HepG2 (cell line): ENCODE measurements at regions not wholly inside any gene's neighbourhood (a gene's known extent, or its start where the extent isn't known, plus 50 kb on each side); places are given as distances from the start of the nearest gene placed in this dataset.

Source experiments
- BORCS8-MEF2B ChIP-seq: sonication (generic); formaldehyde crosslinking; IDR thresholded peaks from 2 replicates; pipeline ENCODE4 v1.8.0; 2022; ENCODE audit warnings: mild to moderate bottlenecking, missing genetic modification reagents
- CHCHD3 ChIP-seq: sonication (generic); formaldehyde crosslinking; IDR thresholded peaks from 2 replicates; pipeline ENCODE4 v1.8.0; 2022; ENCODE audit warnings: mild to moderate bottlenecking, missing genetic modification reagents, moderate library complexity
- EHMT2 ChIP-seq: fragments of 200-600 bp; sonication (generic); IDR thresholded peaks from 2 replicates; pipeline ENCODE4 v1.7.0; 2017; ENCODE audit warnings: antibody characterized with exemption, low read depth, low read length, borderline replicate concordance
- ELF4 ChIP-seq: sonication (generic); formaldehyde crosslinking; IDR thresholded peaks from 2 replicates; pipeline ENCODE4 v1.5.0; 2020; ENCODE audit warnings: missing genetic modification reagents, mild to moderate bottlenecking, moderate library complexity, borderline replicate concordance
- FOSL2 ChIP-seq: sonication (generic); formaldehyde crosslinking; IDR thresholded peaks from 2 replicates; pipeline ENCODE4 v1.4.0; 2020; ENCODE audit warnings: missing genetic modification reagents
- NCOA2 ChIP-seq: sonication (generic); formaldehyde crosslinking; IDR thresholded peaks from 2 replicates; pipeline ENCODE4 v1.8.0; 2022; ENCODE audit warnings: inconsistent platforms
- NFRKB ChIP-seq: fragments of 450-650 bp; IDR thresholded peaks from 2 replicates; pipeline ENCODE4 v1.6.1; 2017
- NONO ChIP-seq, 2 experiments: fragments of 450-650 bp in 1 of 2; sonication (generic) in 1 of 2; formaldehyde crosslinking in 1 of 2; IDR thresholded peaks in 1 of 2; conservative IDR thresholded peaks in 1 of 2; 2 replicates each; pipeline versions ENCODE4 v1.6.1 to v1.8.0; 2017 to 2022; ENCODE audit warnings: mild to moderate bottlenecking in 1 of 2, missing genetic modification reagents in 1 of 2, moderate library complexity in 1 of 2
- NR2C2 ChIP-seq: sonication (generic); formaldehyde crosslinking; IDR thresholded peaks from 2 replicates; pipeline ENCODE4 v1.4.0; 2020; ENCODE audit warnings: missing genetic modification reagents, mild to moderate bottlenecking, moderate library complexity, borderline replicate concordance
- PCBP1 ChIP-seq: fragments of 200-400 bp; formaldehyde crosslinking; IDR thresholded peaks from 2 replicates; pipeline ENCODE4 v1.6.1; 2017; ENCODE audit warnings: mild to moderate bottlenecking, low read depth, low read length, borderline replicate concordance
- RFX5 ChIP-seq: IDR thresholded peaks from 2 replicates; pipeline ENCODE4 v1.6.1; 2011; ENCODE audit warnings: low read depth, low read length, improper control_type of control experiment
- SMAD3 ChIP-seq: sonication (generic); formaldehyde crosslinking; IDR thresholded peaks from 2 replicates; pipeline ENCODE4 v1.4.0; 2020; ENCODE audit warnings: missing genetic modification reagents
- SMARCC2 ChIP-seq: fragments of 450-650 bp; IDR thresholded peaks from 2 replicates; pipeline ENCODE4 v1.6.1; 2017; ENCODE audit warnings: antibody characterized with exemption, mild to moderate bottlenecking
- SRSF9 ChIP-seq: fragments of 200-400 bp; formaldehyde crosslinking; IDR thresholded peaks from 2 replicates; pipeline ENCODE4 v1.6.1; 2018; ENCODE audit warnings: borderline replicate concordance, mild to moderate bottlenecking, low read depth, low read length; ENCODE audit not compliant: insufficient read depth, poor library complexity, severe bottlenecking
- ZNF10 ChIP-seq: sonication (generic); formaldehyde crosslinking; IDR thresholded peaks from 2 replicates; pipeline ENCODE4 v1.4.0; 2020; ENCODE audit warnings: mild to moderate bottlenecking, low read depth, missing genetic modification reagents, borderline replicate concordance
- ZNF121 ChIP-seq: sonication (generic); formaldehyde crosslinking; IDR thresholded peaks from 2 replicates; pipeline ENCODE4 v1.5.0; 2020; ENCODE audit warnings: mild to moderate bottlenecking, missing genetic modification reagents
- ZNF232 ChIP-seq: sonication (generic); formaldehyde crosslinking; IDR thresholded peaks from 2 replicates; pipeline ENCODE4 v1.4.0; 2020; ENCODE audit warnings: missing genetic modification reagents, borderline replicate concordance
- ZNF563 ChIP-seq: sonication (generic); formaldehyde crosslinking; IDR thresholded peaks from 2 replicates; pipeline ENCODE4 v1.8.0; 2022; ENCODE audit warnings: mild to moderate bottlenecking, moderate library complexity, missing genetic modification reagents
- ZNF644 ChIP-seq: IDR thresholded peaks from 2 replicates; pipeline ENCODE4 v1.6.1; 2016; ENCODE audit warnings: low read depth
- ZNF724P ChIP-seq: sonication (generic); formaldehyde crosslinking; IDR thresholded peaks from 2 replicates; pipeline ENCODE4 v1.8.0; 2022; ENCODE audit warnings: missing genetic modification reagents, borderline replicate concordance
- ZNF75D ChIP-seq: sonication (generic); formaldehyde crosslinking; IDR thresholded peaks from 2 replicates; pipeline ENCODE4 v1.8.1; 2023; ENCODE audit warnings: missing genetic modification reagents, mild to moderate bottlenecking, borderline replicate concordance
- ZNF775 ChIP-seq: sonication (generic); formaldehyde crosslinking; IDR thresholded peaks from 2 replicates; pipeline ENCODE4 v1.4.0; 2020; ENCODE audit warnings: missing genetic modification reagents, mild to moderate bottlenecking, moderate library complexity, borderline replicate concordance
- ZSCAN20 ChIP-seq: sonication (generic); formaldehyde crosslinking; IDR thresholded peaks from 2 replicates; pipeline ENCODE4 v1.4.0; 2020; ENCODE audit warnings: missing genetic modification reagents, mild to moderate bottlenecking, borderline replicate concordance
- TF ChIP-seq, protein P1 (sequence below): sonication (generic); formaldehyde crosslinking; IDR thresholded peaks from 2 replicates; pipeline ENCODE4 v1.4.0; 2020; ENCODE audit warnings: missing genetic modification reagents
- TF ChIP-seq, protein P2 (sequence below): IDR thresholded peaks from 2 replicates; pipeline ENCODE4 v1.6.1; 2012; ENCODE audit warnings: inconsistent platforms
- TF ChIP-seq, protein P3 (sequence below): sonication (generic); formaldehyde crosslinking; IDR thresholded peaks from 2 replicates; pipeline ENCODE4 v1.4.0; 2020; ENCODE audit warnings: missing genetic modification reagents
- TF ChIP-seq, protein P4 (sequence below): sonication (generic); formaldehyde crosslinking; IDR thresholded peaks from 2 replicates; pipeline ENCODE4 v1.4.0; 2020; ENCODE audit warnings: mild to moderate bottlenecking, missing genetic modification reagents, borderline replicate concordance

DNA sequence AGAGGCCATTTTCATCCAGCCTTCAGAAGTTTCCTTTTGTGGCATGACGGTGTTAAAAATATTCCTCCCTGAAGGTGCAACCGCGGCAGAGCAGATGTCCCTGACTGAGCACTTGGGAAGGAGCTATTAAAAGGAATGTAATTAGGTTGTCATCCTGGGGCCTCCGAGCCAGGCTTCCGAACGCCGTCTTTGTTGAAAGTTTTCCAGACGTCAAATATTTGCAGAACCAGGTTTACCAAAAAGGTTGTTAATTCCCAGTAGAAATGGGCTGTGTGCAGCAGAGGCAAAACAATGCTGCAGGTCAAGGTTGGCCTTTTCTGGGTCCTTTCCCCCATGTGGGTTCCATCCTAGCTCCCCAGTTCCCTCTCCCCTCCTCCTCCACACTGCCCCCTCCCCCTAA, 88.8 kb upstream of the CALM2 start (continued):
- no peak for TF ChIP-seq BORCS8-MEF2B (CRISPR knock-in tag)
- TF ChIP-seq ZNF232 (CRISPR knock-in tag) = 0 out of 2 replicates have a peak, but pooled peaks have one; percentile 12
- no peak for TF ChIP-seq RFX5
- TF ChIP-seq NONO (IDR thresholded peaks at IDR 0.05) = no peak
- TF ChIP-seq NONO (CRISPR knock-in tag; conservative IDR thresholded peaks at IDR 0.05) = no peak
- no peak for TF ChIP-seq EHMT2
- TF ChIP-seq ZSCAN20 (CRISPR knock-in tag) = no peak
- TF ChIP-seq, protein P1, sequence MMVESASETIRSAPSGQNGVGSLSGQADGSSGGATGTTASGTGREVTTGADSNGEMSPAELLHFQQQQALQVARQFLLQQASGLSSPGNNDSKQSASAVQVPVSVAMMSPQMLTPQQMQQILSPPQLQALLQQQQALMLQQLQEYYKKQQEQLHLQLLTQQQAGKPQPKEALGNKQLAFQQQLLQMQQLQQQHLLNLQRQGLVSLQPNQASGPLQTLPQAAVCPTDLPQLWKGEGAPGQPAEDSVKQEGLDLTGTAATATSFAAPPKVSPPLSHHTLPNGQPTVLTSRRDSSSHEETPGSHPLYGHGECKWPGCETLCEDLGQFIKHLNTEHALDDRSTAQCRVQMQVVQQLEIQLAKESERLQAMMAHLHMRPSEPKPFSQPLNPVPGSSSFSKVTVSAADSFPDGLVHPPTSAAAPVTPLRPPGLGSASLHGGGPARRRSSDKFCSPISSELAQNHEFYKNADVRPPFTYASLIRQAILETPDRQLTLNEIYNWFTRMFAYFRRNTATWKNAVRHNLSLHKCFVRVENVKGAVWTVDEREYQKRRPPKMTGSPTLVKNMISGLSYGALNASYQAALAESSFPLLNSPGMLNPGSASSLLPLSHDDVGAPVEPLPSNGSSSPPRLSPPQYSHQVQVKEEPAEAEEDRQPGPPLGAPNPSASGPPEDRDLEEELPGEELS (CRISPR knock-in tag) = peak; percentile 84
- no peak for TF ChIP-seq ZNF644 (CRISPR knock-in tag)
- TF ChIP-seq, protein P2, sequence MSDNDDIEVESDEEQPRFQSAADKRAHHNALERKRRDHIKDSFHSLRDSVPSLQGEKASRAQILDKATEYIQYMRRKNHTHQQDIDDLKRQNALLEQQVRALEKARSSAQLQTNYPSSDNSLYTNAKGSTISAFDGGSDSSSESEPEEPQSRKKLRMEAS = no peak
- TF ChIP-seq CHCHD3 = no peak
- TF ChIP-seq ELF4 (CRISPR knock-in tag) = no peak
- no peak for TF ChIP-seq ZNF10 (CRISPR knock-in tag)
- no peak for TF ChIP-seq SRSF9
- TF ChIP-seq ZNF563 = no peak
- no peak for TF ChIP-seq SMARCC2
- TF ChIP-seq ZNF724P = no peak
- TF ChIP-seq NCOA2 (CRISPR knock-in tag) = peak; percentile 72; the same call in 1 of the 2 replicates
- TF ChIP-seq NFRKB = no peak
- TF ChIP-seq ZNF775 (CRISPR knock-in tag) = no peak
- TF ChIP-seq, protein P3, sequence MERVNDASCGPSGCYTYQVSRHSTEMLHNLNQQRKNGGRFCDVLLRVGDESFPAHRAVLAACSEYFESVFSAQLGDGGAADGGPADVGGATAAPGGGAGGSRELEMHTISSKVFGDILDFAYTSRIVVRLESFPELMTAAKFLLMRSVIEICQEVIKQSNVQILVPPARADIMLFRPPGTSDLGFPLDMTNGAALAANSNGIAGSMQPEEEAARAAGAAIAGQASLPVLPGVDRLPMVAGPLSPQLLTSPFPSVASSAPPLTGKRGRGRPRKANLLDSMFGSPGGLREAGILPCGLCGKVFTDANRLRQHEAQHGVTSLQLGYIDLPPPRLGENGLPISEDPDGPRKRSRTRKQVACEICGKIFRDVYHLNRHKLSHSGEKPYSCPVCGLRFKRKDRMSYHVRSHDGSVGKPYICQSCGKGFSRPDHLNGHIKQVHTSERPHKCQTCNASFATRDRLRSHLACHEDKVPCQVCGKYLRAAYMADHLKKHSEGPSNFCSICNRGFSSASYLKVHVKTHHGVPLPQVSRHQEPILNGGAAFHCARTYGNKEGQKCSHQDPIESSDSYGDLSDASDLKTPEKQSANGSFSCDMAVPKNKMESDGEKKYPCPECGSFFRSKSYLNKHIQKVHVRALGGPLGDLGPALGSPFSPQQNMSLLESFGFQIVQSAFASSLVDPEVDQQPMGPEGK = peak; percentile 67; the same call in 1 of the 2 replicates
- no peak for TF ChIP-seq NR2C2 (CRISPR knock-in tag)
- TF ChIP-seq, protein P4, sequence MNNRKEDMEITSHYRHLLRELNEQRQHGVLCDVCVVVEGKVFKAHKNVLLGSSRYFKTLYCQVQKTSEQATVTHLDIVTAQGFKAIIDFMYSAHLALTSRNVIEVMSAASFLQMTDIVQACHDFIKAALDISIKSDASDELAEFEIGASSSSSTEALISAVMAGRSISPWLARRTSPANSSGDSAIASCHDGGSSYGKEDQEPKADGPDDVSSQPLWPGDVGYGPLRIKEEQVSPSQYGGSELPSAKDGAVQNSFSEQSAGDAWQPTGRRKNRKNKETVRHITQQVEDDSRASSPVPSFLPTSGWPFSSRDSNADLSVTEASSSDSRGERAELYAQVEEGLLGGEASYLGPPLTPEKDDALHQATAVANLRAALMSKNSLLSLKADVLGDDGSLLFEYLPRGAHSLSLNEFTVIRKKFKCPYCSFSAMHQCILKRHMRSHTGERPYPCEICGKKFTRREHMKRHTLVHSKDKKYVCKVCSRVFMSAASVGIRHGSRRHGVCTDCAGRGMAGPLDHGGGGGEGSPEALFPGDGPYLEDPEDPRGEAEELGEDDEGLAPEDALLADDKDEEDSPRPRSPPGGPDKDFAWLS = 0 out of 2 replicates have a peak, but pooled peaks have one; percentile 5
- no peak for TF ChIP-seq ZNF75D
- TF ChIP-seq ZNF121 (CRISPR knock-in tag) = no peak
- no peak for TF ChIP-seq SMAD3 (CRISPR knock-in tag)
- TF ChIP-seq PCBP1 = no peak
- TF ChIP-seq FOSL2 (CRISPR knock-in tag) = peak; percentile 30; the same call in 1 of the 2 replicates
